ENCODE measurements at regions not wholly inside any gene's neighbourhood (a gene's known extent, or its start where the extent isn't known, plus 50 kb on each side); places are given as distances from the start of the nearest gene placed in this dataset.

GRCh38 chr2:173652311-173652710, 297.6 kb downstream of the CDCA7 start:
- Histone ChIP-seq H3K27me3 (ENCODE audit: insufficient read depth, low read depth, low read length) (no peaks in the 10 kb centered on the region), H3K4me2 (ENCODE audit: low read length) (no peak overlapping the region), H3K27ac (ENCODE audit: low read length) (no peak overlapping the region), H3K9me3 (ENCODE audit: low read length) (no peaks in the 10 kb centered on the region), H3K79me2 (replicated peaks; ENCODE audit: insufficient read depth, low read length) (no peaks in the 10 kb centered on the region), H2AFZ (ENCODE audit: low read depth, low read length) (no peak overlapping the region), H3K9ac (ENCODE audit: low read length) (no peak overlapping the region), H3K4me3 (ENCODE audit: low read length) (no peak overlapping the region), H3K36me3 (ENCODE audit: insufficient read depth, low read length) (no peaks in the 10 kb centered on the region), H3F3A (ENCODE audit: insufficient read depth, low read length, poor library complexity, severe bottlenecking) (no peaks in the 10 kb centered on the region), H3K9me2 (ENCODE audit: insufficient read depth, low read length) (no peaks in the 10 kb centered on the region), H4K20me1 (ENCODE audit: insufficient read depth) (no peaks in the 10 kb centered on the region)
- TF ChIP-seq, protein P1, sequence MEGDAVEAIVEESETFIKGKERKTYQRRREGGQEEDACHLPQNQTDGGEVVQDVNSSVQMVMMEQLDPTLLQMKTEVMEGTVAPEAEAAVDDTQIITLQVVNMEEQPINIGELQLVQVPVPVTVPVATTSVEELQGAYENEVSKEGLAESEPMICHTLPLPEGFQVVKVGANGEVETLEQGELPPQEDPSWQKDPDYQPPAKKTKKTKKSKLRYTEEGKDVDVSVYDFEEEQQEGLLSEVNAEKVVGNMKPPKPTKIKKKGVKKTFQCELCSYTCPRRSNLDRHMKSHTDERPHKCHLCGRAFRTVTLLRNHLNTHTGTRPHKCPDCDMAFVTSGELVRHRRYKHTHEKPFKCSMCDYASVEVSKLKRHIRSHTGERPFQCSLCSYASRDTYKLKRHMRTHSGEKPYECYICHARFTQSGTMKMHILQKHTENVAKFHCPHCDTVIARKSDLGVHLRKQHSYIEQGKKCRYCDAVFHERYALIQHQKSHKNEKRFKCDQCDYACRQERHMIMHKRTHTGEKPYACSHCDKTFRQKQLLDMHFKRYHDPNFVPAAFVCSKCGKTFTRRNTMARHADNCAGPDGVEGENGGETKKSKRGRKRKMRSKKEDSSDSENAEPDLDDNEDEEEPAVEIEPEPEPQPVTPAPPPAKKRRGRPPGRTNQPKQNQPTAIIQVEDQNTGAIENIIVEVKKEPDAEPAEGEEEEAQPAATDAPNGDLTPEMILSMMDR (IDR thresholded peaks at IDR 0.05; ENCODE audit: poor library complexity, severe bottlenecking) = no peak
- TF ChIP-seq SMC3 (conservative IDR thresholded peaks at IDR 0.05; ENCODE audit: poor library complexity) = no peak

DNA sequence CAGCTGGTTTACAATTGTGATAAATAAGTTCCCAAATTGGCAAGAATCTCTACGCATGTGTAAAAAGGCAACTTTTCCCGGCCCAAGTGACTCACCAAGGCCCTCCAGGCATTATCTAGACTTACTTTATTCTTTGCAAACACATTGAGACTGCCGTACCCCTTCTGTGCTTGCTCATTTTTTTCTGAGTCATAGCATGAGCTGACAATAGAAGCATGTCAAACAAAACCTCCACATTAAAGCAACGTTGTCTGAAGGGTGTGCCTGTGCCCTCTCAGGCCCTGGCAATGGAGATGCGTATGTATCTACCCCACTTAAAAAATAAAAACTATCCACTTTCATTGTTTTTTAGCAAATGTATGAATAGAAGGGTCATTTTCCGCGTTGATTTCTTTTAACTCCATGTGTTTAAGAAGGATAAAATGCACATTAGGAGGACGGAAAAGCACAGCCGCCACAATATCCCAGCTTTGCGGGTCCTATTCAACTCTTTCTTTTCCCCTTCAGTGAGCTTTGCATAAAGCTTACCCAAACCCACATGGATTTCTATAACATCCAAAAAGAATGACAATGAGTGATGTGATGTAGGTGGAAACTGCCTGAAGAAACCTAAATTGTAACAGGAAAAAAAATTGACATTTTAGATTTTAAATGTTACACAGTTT, 298.2 kb downstream of the CDCA7 start:
- TF ChIP-seq RAD21 (conservative IDR thresholded peaks at IDR 0.05) = no peak
- no peak for TF ChIP-seq SMC3 (conservative IDR thresholded peaks at IDR 0.05; ENCODE audit: poor library complexity)
- TF ChIP-seq MXI1 (conservative IDR thresholded peaks at IDR 0.05; ENCODE audit: poor library complexity, severe bottlenecking) = no peak
- TF ChIP-seq, protein P1 (IDR thresholded peaks at IDR 0.05; ENCODE audit: poor library complexity, severe bottlenecking) = no peak
- TF ChIP-seq TAF1 (IDR thresholded peaks at IDR 0.05; ENCODE audit: low read depth) = no peak
- no peak for TF ChIP-seq EP300 (conservative IDR thresholded peaks at IDR 0.05; ENCODE audit: poor library complexity, severe bottlenecking)
- no peak for TF ChIP-seq EZH2 (IDR thresholded peaks at IDR 0.05; ENCODE audit: borderline replicate concordance, insufficient read depth, low read length, poor library complexity, severe bottlenecking)
- no peak for TF ChIP-seq POLR2AphosphoS5 (IDR thresholded peaks at IDR 0.05)
- TF ChIP-seq REST (IDR thresholded peaks at IDR 0.05; ENCODE audit: borderline replicate concordance) = no peak
- no peaks in the 10 kb centered on the region for H3F3A ChIP-seq (ENCODE audit: insufficient read depth, low read length, poor library complexity, severe bottlenecking)
- no peak overlapping the region for H2AFZ ChIP-seq (ENCODE audit: low read depth, low read length)
- peak overlapping the region; percentile 18 for H3K9ac ChIP-seq (ENCODE audit: low read length)
- peak overlapping the region; percentile 26 for H3K4me3 ChIP-seq (ENCODE audit: low read length)
- no peaks in the 10 kb centered on the region for H3K9me3 ChIP-seq (ENCODE audit: low read length)
- no peak overlapping the region for H3K4me2 ChIP-seq (ENCODE audit: low read length)
- H3K27ac ChIP-seq (ENCODE audit: low read length) = no peak overlapping the region
- H3K27me3 ChIP-seq (ENCODE audit: insufficient read depth, low read depth, low read length) = no peaks in the 10 kb centered on the region
- H3K36me3 ChIP-seq (ENCODE audit: insufficient read depth, low read length) = no peaks in the 10 kb centered on the region
- H3K9me2 ChIP-seq (ENCODE audit: insufficient read depth, low read length) = no peaks in the 10 kb centered on the region
- H4K20me1 ChIP-seq (ENCODE audit: insufficient read depth) = no peaks in the 10 kb centered on the region
- H3K79me2 ChIP-seq (replicated peaks; ENCODE audit: insufficient read depth, low read length) = no peaks in the 10 kb centered on the region

Measured in neural cell (in vitro differentiated cells).